Activated T-cell treated with anti-CD3 and anti-CD28 coated beads for 4 hours (primary cell): ENCODE measurements at regions not wholly inside any gene's neighbourhood (a gene's known extent, or its start where the extent isn't known, plus 50 kb on each side); places are given as distances from the start of the nearest gene placed in this dataset.
"Not testable (repeated sequence)": the region's sequence is repeated elsewhere in the genome, so short reads cannot be mapped to it uniquely, and the experiment has no call there.

Experiments used
- DNase-seq: peaks from one replicate; pipeline ENCODE4 v3.0.0-alpha.2; 2020

- no peak for DNase-seq
Observed at GRCh38 chr17:45651145-45651709, 132.9 kb upstream of the CRHR1 start.

GRCh38 chr17:45653616-45654015, 130.5 kb upstream of the CRHR1 start:
- DNase-seq, result no peak

GRCh38 chr17:45656527-45657181, 127.5 kb upstream of the CRHR1 start:
- no peak for DNase-seq

GRCh38 chr17:45660474-45660873, 123.6 kb upstream of the CRHR1 start:
- DNase-seq, result no peak

- no peak for DNase-seq
Observed at GRCh38 chr17:45662432-45662831, 121.7 kb upstream of the CRHR1 start.

GRCh38 chr17:45663772-45664171, 120.3 kb upstream of the CRHR1 start:
- DNase-seq, result no peak

GRCh38 chr17:45664921-45665320, 119.2 kb upstream of the CRHR1 start:
- DNase-seq, result no peak

- no peak for DNase-seq
Observed at GRCh38 chr17:45666046-45666600, 118.0 kb upstream of the CRHR1 start.

GRCh38 chr17:45666641-45667040, 117.5 kb upstream of the CRHR1 start:
- DNase-seq, result no peak

GRCh38 chr17:45667591-45668171, 116.4 kb upstream of the CRHR1 start:
- no peak for DNase-seq

GRCh38 chr17:45668316-45668715, 115.8 kb upstream of the CRHR1 start:
- DNase-seq, result no peak

- DNase-seq, result no peak
Observed at GRCh38 chr17:45672301-45672700, 111.8 kb upstream of the CRHR1 start.

- no peak for DNase-seq
Observed at GRCh38 chr17:45672792-45673191, 111.3 kb upstream of the CRHR1 start.

GRCh38 chr17:45673759-45674158, 110.4 kb upstream of the CRHR1 start:
- DNase-seq, result not testable (repeated sequence)

GRCh38 chr17:45675012-45675411, 109.1 kb upstream of the CRHR1 start:
- DNase-seq, result no peak

GRCh38 chr17:45675892-45676291, 108.2 kb upstream of the CRHR1 start:
- no peak for DNase-seq

- DNase-seq, result no peak
Observed at GRCh38 chr17:45676695-45677094, 107.4 kb upstream of the CRHR1 start.

GRCh38 chr17:45677770-45678169, 106.3 kb upstream of the CRHR1 start:
- no peak for DNase-seq

GRCh38 chr17:45679426-45679825, 104.7 kb upstream of the CRHR1 start:
- DNase-seq, result no peak

- no peak for DNase-seq
Observed at GRCh38 chr17:45680360-45680759, 103.8 kb upstream of the CRHR1 start.

GRCh38 chr17:45681706-45682105, 102.4 kb upstream of the CRHR1 start:
- no peak for DNase-seq

- DNase-seq, result no peak
Observed at GRCh38 chr17:45686250-45686649, 97.9 kb upstream of the CRHR1 start.

GRCh38 chr17:45687594-45687993, 96.5 kb upstream of the CRHR1 start:
- no peak for DNase-seq

- no peak for DNase-seq
Observed at GRCh38 chr17:45688353-45688752, 95.8 kb upstream of the CRHR1 start.
